ENCODE measurements at regions not wholly inside any gene's neighbourhood (a gene's known extent, or its start where the extent isn't known, plus 50 kb on each side); places are given as distances from the start of the nearest gene placed in this dataset.

GRCh38 chr20:48292806-48293205 is 507.5 kb upstream of the SULF2 start:
- TF ChIP-seq CTCF (IDR thresholded peaks at IDR 0.05): no peak
- Histone ChIP-seq H3K27ac (no peak overlapping the region), H3K4me3 (no peak overlapping the region)
- DNase-seq (ENCODE audit: low spot score): no peak

- H3K27ac ChIP-seq: no peak overlapping the region
- no peak for DNase-seq (ENCODE audit: low spot score)
- TF ChIP-seq CTCF (IDR thresholded peaks at IDR 0.05): no peak
- no peak overlapping the region for H3K4me3 ChIP-seq
Observed at GRCh38 chr20:48291896-48292295, 506.6 kb upstream of the SULF2 start.

GRCh38 chr20:48288930-48289507 is 503.7 kb upstream of the SULF2 start:
- Histone ChIP-seq H3K27ac (peak overlapping the region in 1 of 2 donors; percentile 79), H3K4me3 (no peak overlapping the region)
- no peak for TF ChIP-seq CTCF (IDR thresholded peaks at IDR 0.05)

GRCh38 chr20:48287552-48288170 is 502.4 kb upstream of the SULF2 start:
- no peak for DNase-seq (ENCODE audit: low spot score)
- TF ChIP-seq CTCF (IDR thresholded peaks at IDR 0.05): no peak
- H3K4me3 ChIP-seq: no peak overlapping the region
- H3K27ac ChIP-seq: peak overlapping the region; percentile 60 to 79

More at GRCh38 chr20:48288930-48289507, 503.7 kb upstream of the SULF2 start:
- DNase-seq (ENCODE audit: low spot score): no peak

- no peak for DNase-seq (ENCODE audit: low spot score)
- no peak for TF ChIP-seq CTCF (IDR thresholded peaks at IDR 0.05)
- peak overlapping the region; percentile 60 to 79 for H3K27ac ChIP-seq
- H3K4me3 ChIP-seq: no peak overlapping the region
Observed at GRCh38 chr20:48287021-48287494, 501.8 kb upstream of the SULF2 start.

GRCh38 chr20:48286601-48287000 is 501.3 kb upstream of the SULF2 start:
- Histone ChIP-seq H3K27ac (peak overlapping the region; percentile 60 to 79), H3K4me3 (no peak overlapping the region)
- DNase-seq (ENCODE audit: low spot score): no peak
- TF ChIP-seq CTCF (IDR thresholded peaks at IDR 0.05): no peak

- no peak for DNase-seq (ENCODE audit: low spot score)
- Histone ChIP-seq H3K4me3 (no peak overlapping the region), H3K27ac (peak overlapping the region in 1 of 2 donors; percentile 79)
- no peak for TF ChIP-seq CTCF (IDR thresholded peaks at IDR 0.05)
Observed at GRCh38 chr20:48285656-48286055, 500.4 kb upstream of the SULF2 start.
